GM23248 (cell line): ENCODE measurements at regions not wholly inside any gene's neighbourhood (a gene's known extent, or its start where the extent isn't known, plus 50 kb on each side); places are given as distances from the start of the nearest gene placed in this dataset.

ENCODE experiments used
- DNase-seq: peaks from one replicate; pipeline ENCODE4 v3.0.0-alpha.2; 2015
- H2AFZ ChIP-seq: fragments of 200-600 bp; sonication (generic); 2 replicates; pipeline ENCODE4 v1.6.1; 2016; ENCODE audit warnings: antibody characterized with exemption
- H3F3A ChIP-seq: fragments of 200-600 bp; sonication (generic); 2 replicates; pipeline ENCODE4 v1.6.1; 2016; ENCODE audit warnings: mild to moderate bottlenecking, antibody characterized with exemption, mixed run types; ENCODE audit not compliant: insufficient read depth
- H3K27ac ChIP-seq: fragments of 200-600 bp; sonication (generic); 2 replicates; pipeline ENCODE4 v1.5.1; 2016; ENCODE audit warnings: mild to moderate bottlenecking
- H3K27me3 ChIP-seq: fragments of 200-600 bp; sonication (generic); replicated peaks from 2 replicates; pipeline ENCODE4 v1.6.1; 2016; ENCODE audit warnings: mild to moderate bottlenecking; ENCODE audit not compliant: insufficient read depth
- H3K36me3 ChIP-seq: fragments of 200-600 bp; sonication (generic); 2 replicates; pipeline ENCODE4 v1.6.1; 2016; ENCODE audit warnings: low read depth, mild to moderate bottlenecking
- H3K4me1 ChIP-seq: fragments of 200-600 bp; sonication (generic); 2 replicates; pipeline ENCODE4 v1.6.1; 2016; ENCODE audit warnings: mild to moderate bottlenecking; ENCODE audit not compliant: insufficient read depth
- H3K4me2 ChIP-seq: fragments of 200-600 bp; sonication (generic); one replicate; pipeline ENCODE4 v1.6.1; 2016; ENCODE audit warnings: mild to moderate bottlenecking; ENCODE audit not compliant: unreplicated experiment
- H3K4me3 ChIP-seq: fragments of 200-600 bp; sonication (generic); 2 replicates; pipeline ENCODE4 v1.5.1; 2016; ENCODE audit warnings: mild to moderate bottlenecking
- H3K79me2 ChIP-seq: fragments of 200-600 bp; sonication (generic); 2 replicates; pipeline ENCODE4 v1.6.1; 2016; ENCODE audit warnings: mild to moderate bottlenecking; ENCODE audit not compliant: insufficient read depth
- H3K9ac ChIP-seq: fragments of 200-600 bp; sonication (generic); 2 replicates; pipeline ENCODE4 v1.6.1; 2016; ENCODE audit warnings: mild to moderate bottlenecking
- H3K9me2 ChIP-seq: fragments of 200-600 bp; sonication (generic); 2 replicates; pipeline ENCODE4 v1.6.1; 2016; ENCODE audit warnings: mixed run types, mild to moderate bottlenecking, moderate library complexity; ENCODE audit not compliant: insufficient read depth
- H3K9me3 ChIP-seq: fragments of 200-600 bp; sonication (generic); one replicate; pipeline ENCODE4 v1.6.1; 2017; ENCODE audit warnings: low read depth
- H4K20me1 ChIP-seq: fragments of 200-600 bp; sonication (generic); 2 replicates; pipeline ENCODE4 v1.6.0; 2016; ENCODE audit not compliant: insufficient read depth
- EZH2 ChIP-seq: fragments of 200-600 bp; sonication (generic); IDR thresholded peaks from 2 replicates; pipeline ENCODE4 v1.6.1; 2018; ENCODE audit warnings: antibody characterized with exemption, mild to moderate bottlenecking; ENCODE audit not compliant: insufficient read depth, poor library complexity, severe bottlenecking
- EZH2phosphoT487 ChIP-seq: fragments of 200-600 bp; sonication (generic); IDR thresholded peaks from 2 replicates; pipeline ENCODE4 v1.6.1; 2018; ENCODE audit warnings: antibody characterized with exemption, moderate library complexity, mild to moderate bottlenecking, low read depth; ENCODE audit not compliant: insufficient read depth
- WGBS, 2 experiments: methylation state at CpG; one replicate each; pipeline ENCODE4 v1.1.6; 2015 to 2017; ENCODE audit warnings: low lambda C conversion rate in 2 of 2, low coverage in 1 of 2; ENCODE audit errors: missing lambda C conversion rate in 2 of 2; 5-methylcytosine and 5-hydroxymethylcytosine counted together
- in situ Hi-C: fragments of 300-500 bp; cut with MboI; formaldehyde crosslinking; loops from 2 replicates; pipeline ENCODE4 v1.15.0; 2020

- no peak overlapping the region for H3K27ac ChIP-seq
- H3K9ac ChIP-seq: no peak overlapping the region
These were observed 443.4 kb upstream of the ANKRD30A start for GRCh38 chr10:36681751-36682632.

GRCh38 chr10:36679554-36679953 is 445.8 kb upstream of the ANKRD30A start:
- H3K9me2 ChIP-seq: no peaks in the 10 kb centered on the region
- 78 to 81% methylated on average over 9 of the region's 9 CpGs for WGBS, 2 experiments
- H3K4me3 ChIP-seq: no peak overlapping the region

More at GRCh38 chr10:36681751-36682632, 443.4 kb upstream of the ANKRD30A start:
- no peaks in the 10 kb centered on the region for H3K9me2 ChIP-seq
- no peaks in the 10 kb centered on the region for H3K79me2 ChIP-seq
- TF ChIP-seq EZH2phosphoT487 (no peak), EZH2 (no peak)
- H3K4me1 ChIP-seq: peaks cover 13% of the 10 kb centered on the region
- no peaks in the 10 kb centered on the region for H3K36me3 ChIP-seq
- no peak overlapping the region for H3K4me3 ChIP-seq
- no peaks in the 10 kb centered on the region for H3K27me3 ChIP-seq
- no peak overlapping the region for H2AFZ ChIP-seq
- 69 to 71% methylated on average over 4 of the region's 4 CpGs for WGBS, 2 experiments
- peaks cover 13% of the 10 kb centered on the region for H3F3A ChIP-seq
- DNase-seq: no peak
- no peaks in the 10 kb centered on the region for H3K9me3 ChIP-seq
- H3K4me2 ChIP-seq: no peak overlapping the region
- in situ Hi-C loops: no loop called here
- H4K20me1 ChIP-seq: no peaks in the 10 kb centered on the region

GRCh38 chr10:36677431-36677768 is 448.0 kb upstream of the ANKRD30A start:
- no peak for TF ChIP-seq EZH2
- TF ChIP-seq EZH2phosphoT487: no peak
- H4K20me1 ChIP-seq: no peaks in the 10 kb centered on the region
- in situ Hi-C loops: no loop called here
- no peaks in the 10 kb centered on the region for H3K79me2 ChIP-seq
- H3K4me1 ChIP-seq: peaks cover 38% of the 10 kb centered on the region
- WGBS, 2 experiments: 53 to 65% methylated on average over 2 of the region's 2 CpGs
- peaks cover 36% of the 10 kb centered on the region for H3F3A ChIP-seq
- H3K4me3 ChIP-seq: no peak overlapping the region
- no peak for DNase-seq
- H3K9me2 ChIP-seq: no peaks in the 10 kb centered on the region
- H2AFZ ChIP-seq: no peak overlapping the region
- peak overlapping the region; percentile 41 for H3K27ac ChIP-seq
- H3K27me3 ChIP-seq: no peaks in the 10 kb centered on the region
- no peak overlapping the region for H3K9ac ChIP-seq
- H3K9me3 ChIP-seq: no peaks in the 10 kb centered on the region
- H3K36me3 ChIP-seq: no peaks in the 10 kb centered on the region
- peak overlapping the region; percentile 29 for H3K4me2 ChIP-seq

More at GRCh38 chr10:36679554-36679953, 445.8 kb upstream of the ANKRD30A start:
- Histone ChIP-seq H3K4me1 (peaks cover 38% of the 10 kb centered on the region), H3K9ac (no peak overlapping the region), H3K4me2 (no peak overlapping the region), H3F3A (peaks cover 36% of the 10 kb centered on the region), H3K36me3 (no peaks in the 10 kb centered on the region), H3K27ac (no peak overlapping the region), H3K9me3 (no peaks in the 10 kb centered on the region), H3K79me2 (no peaks in the 10 kb centered on the region), H2AFZ (no peak overlapping the region), H4K20me1 (no peaks in the 10 kb centered on the region), H3K27me3 (no peaks in the 10 kb centered on the region)
- no peak for DNase-seq
- in situ Hi-C loops: no loop called here
- TF ChIP-seq EZH2phosphoT487 (no peak), EZH2 (no peak)

GRCh38 chr10:36676756-36677430 is 448.5 kb upstream of the ANKRD30A start:
- peak overlapping the region; percentile 29 for H3K4me2 ChIP-seq
- H4K20me1 ChIP-seq: no peaks in the 10 kb centered on the region
- no peaks in the 10 kb centered on the region for H3K9me3 ChIP-seq
- 38 to 55% methylated on average over 6 of the region's 6 CpGs for WGBS, 2 experiments
- H3K27me3 ChIP-seq: no peaks in the 10 kb centered on the region
- H3F3A ChIP-seq: peaks cover 36% of the 10 kb centered on the region
- no peak overlapping the region for H3K9ac ChIP-seq
- H3K4me1 ChIP-seq: peaks cover 40% of the 10 kb centered on the region
- 0 out of 2 replicates have a peak overlapping the region, but pooled peaks have one; percentile 22 for H2AFZ ChIP-seq
- H3K4me3 ChIP-seq: no peak overlapping the region
- H3K36me3 ChIP-seq: no peaks in the 10 kb centered on the region
- in situ Hi-C loops: no loop called here
- TF ChIP-seq EZH2phosphoT487 (no peak), EZH2 (no peak)
- H3K9me2 ChIP-seq: no peaks in the 10 kb centered on the region
- H3K27ac ChIP-seq: peak overlapping the region; percentile 41
- DNase-seq: peak; percentile 71
- no peaks in the 10 kb centered on the region for H3K79me2 ChIP-seq
